Peyer's patch (tissue), 4 donors: ENCODE measurements at regions not wholly inside any gene's neighbourhood (a gene's known extent, or its start where the extent isn't known, plus 50 kb on each side); places are given as distances from the start of the nearest gene placed in this dataset.

ENCODE experiments used
- DNase-seq, 3 donors: peaks; one replicate each; pipeline ENCODE4 v3.0.0-alpha.2; 2017 to 2019
- H3K27ac ChIP-seq, 4 donors: fragments of 200-600 bp; sonication (generic); one replicate each; pipeline ENCODE4 v1.5.1; 2016 to 2019
- H3K27me3 ChIP-seq, 2 donors: fragments of 200-600 bp; sonication (generic); one replicate each; pipeline ENCODE4 v1.5.1; 2019
- H3K36me3 ChIP-seq, 3 donors: fragments of 200-600 bp; sonication (generic); one replicate each; pipeline ENCODE4 v1.5.1; 2016 to 2019
- H3K4me1 ChIP-seq, 4 donors: fragments of 200-600 bp; sonication (generic); one replicate each; pipeline ENCODE4 v1.5.1; 2016 to 2019
- H3K4me3 ChIP-seq, 4 donors: fragments of 200-600 bp; sonication (generic); 1 replicate in 3 of 4; 2 replicates in 1 of 4; pipeline ENCODE4 v1.5.1; 2016 to 2019; ENCODE audit warnings: mild to moderate bottlenecking in 1 of 4
- H3K9me3 ChIP-seq, 4 donors: fragments of 200-600 bp; sonication (generic); one replicate each; pipeline ENCODE4 v1.5.1; 2016 to 2019; ENCODE audit warnings: mild to moderate bottlenecking in 1 of 4
- CTCF ChIP-seq, 6 experiments: fragments of 450-650 bp in 4 of 6; fragments of 200-600 bp in 2 of 6; sonication (generic) in 1 of 6; IDR thresholded peaks; one replicate each; pipeline ENCODE4 v1.5.1; 2017 to 2019; ENCODE audit warnings: antibody characterized with exemption in 6 of 6, mild to moderate bottlenecking in 3 of 6, moderate library complexity in 1 of 6
- POLR2A ChIP-seq, 2 donors: fragments of 450-650 bp; IDR thresholded peaks; one replicate each; pipeline ENCODE4 v1.5.1; 2017; ENCODE audit warnings: antibody characterized with exemption in 2 of 2, mild to moderate bottlenecking in 2 of 2, moderate library complexity in 2 of 2

DNA sequence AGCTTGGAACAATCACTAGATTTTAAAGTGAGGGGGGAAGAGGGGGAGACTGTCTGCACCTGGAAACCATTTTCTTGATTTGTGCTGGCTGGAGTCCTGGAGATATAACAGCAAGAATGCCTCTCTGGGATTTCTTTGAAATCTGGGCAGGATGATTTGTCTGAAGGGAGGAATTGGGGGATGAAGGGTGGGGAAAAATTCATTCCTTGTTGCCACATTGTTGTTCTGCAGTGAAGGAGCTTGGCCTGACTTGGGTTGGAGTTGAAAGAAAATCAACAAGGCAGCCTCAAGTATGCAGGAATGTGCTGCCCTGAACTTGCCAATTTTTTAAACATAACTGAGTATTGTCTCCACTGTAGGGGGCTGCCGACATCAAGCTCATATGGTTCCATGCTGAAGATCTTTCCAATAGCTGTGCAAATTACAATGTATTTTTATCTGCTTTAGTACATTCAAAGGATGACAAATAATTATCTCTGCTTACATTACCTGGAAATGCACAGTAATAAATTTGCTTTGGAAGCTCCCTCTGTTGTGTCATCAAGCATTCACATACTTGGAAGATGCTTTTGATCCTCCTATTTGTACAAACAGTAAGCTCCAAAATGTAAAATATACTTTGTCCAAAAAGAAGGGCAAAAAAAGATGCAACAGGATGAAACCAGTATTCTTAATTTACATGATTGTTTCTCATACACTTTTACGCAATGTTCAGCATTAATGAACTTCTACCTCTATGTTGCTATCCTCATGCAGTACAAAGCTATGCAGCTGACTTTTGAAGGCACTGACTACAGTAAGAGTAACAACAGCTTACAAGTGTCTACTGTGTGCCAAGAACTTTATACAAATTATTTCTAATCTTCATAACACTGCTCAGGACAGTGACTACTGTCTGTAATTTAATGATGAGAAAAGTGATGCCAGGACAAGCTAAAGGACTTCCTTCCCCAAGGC lies 627.9 kb upstream of the KLF12 start:
- no peak for TF ChIP-seq POLR2A (IDR thresholded peaks at IDR 0.05)
- TF ChIP-seq CTCF (IDR thresholded peaks at IDR 0.05), result no peak
- Histone ChIP-seq H3K4me3 (no peak overlapping the region), H3K27me3 (no peaks in the 10 kb centered on the region), H3K27ac (no peak overlapping the region), H3K36me3 (no peaks in the 10 kb centered on the region), H3K9me3 (no peaks in the 10 kb centered on the region), H3K4me1 (no peaks in the 10 kb centered on the region)
- DNase-seq, result no peak

- Histone ChIP-seq H3K27me3 (no peaks in the 10 kb centered on the region), H3K36me3 (no peaks in the 10 kb centered on the region), H3K27ac (no peak overlapping the region), H3K4me3 (no peak overlapping the region), H3K4me1 (no peaks in the 10 kb centered on the region), H3K9me3 (no peaks in the 10 kb centered on the region)
- DNase-seq, result no peak
- TF ChIP-seq CTCF (IDR thresholded peaks at IDR 0.05), result no peak
- no peak for TF ChIP-seq POLR2A (IDR thresholded peaks at IDR 0.05)
Measured at GRCh38 chr13:74758188-74758587, 624.0 kb upstream of the KLF12 start.

- no peak overlapping the region for H3K4me3 ChIP-seq
- no peaks in the 10 kb centered on the region for H3K27me3 ChIP-seq
- no peaks in the 10 kb centered on the region for H3K9me3 ChIP-seq
- H3K4me1 ChIP-seq, result no peaks in the 10 kb centered on the region
- H3K36me3 ChIP-seq, result no peaks in the 10 kb centered on the region
- no peak for DNase-seq
- no peak for TF ChIP-seq POLR2A (IDR thresholded peaks at IDR 0.05)
- no peak for TF ChIP-seq CTCF (IDR thresholded peaks at IDR 0.05)
- no peak overlapping the region for H3K27ac ChIP-seq
Measured at GRCh38 chr13:74755065-74755464, 620.9 kb upstream of the KLF12 start.

- Histone ChIP-seq H3K27ac (no peak overlapping the region), H3K4me3 (no peak overlapping the region), H3K9me3 (no peaks in the 10 kb centered on the region), H3K27me3 (no peaks in the 10 kb centered on the region), H3K36me3 (no peaks in the 10 kb centered on the region), H3K4me1 (no peaks in the 10 kb centered on the region)
- no peak for TF ChIP-seq POLR2A (IDR thresholded peaks at IDR 0.05)
- no peak for TF ChIP-seq CTCF (IDR thresholded peaks at IDR 0.05)
- no peak for DNase-seq
Measured at GRCh38 chr13:74751739-74752138, 617.5 kb upstream of the KLF12 start.

GRCh38 chr13:74747186-74747955 lies 613.2 kb upstream of the KLF12 start:
- TF ChIP-seq POLR2A (IDR thresholded peaks at IDR 0.05) (no peak), CTCF (IDR thresholded peaks at IDR 0.05) (no peak)
- no peaks in the 10 kb centered on the region for H3K27me3 ChIP-seq

More at GRCh38 chr13:74747186-74747955, 613.2 kb upstream of the KLF12 start:
- no peak overlapping the region for H3K27ac ChIP-seq
- no peak overlapping the region for H3K4me3 ChIP-seq
- no peaks in the 10 kb centered on the region for H3K36me3 ChIP-seq
- DNase-seq, result no peak
- no peaks in the 10 kb centered on the region for H3K4me1 ChIP-seq
- no peaks in the 10 kb centered on the region for H3K9me3 ChIP-seq
